Loucy (cell line): ENCODE measurements at regions not wholly inside any gene's neighbourhood (a gene's known extent, or its start where the extent isn't known, plus 50 kb on each side); places are given as distances from the start of the nearest gene placed in this dataset.

Experiments used
- CTCF ChIP-seq: fragments of 200-600 bp; sonication (generic); conservative IDR thresholded peaks from 2 replicates; pipeline ENCODE4 v1.5.1; 2014; ENCODE audit warnings: mild to moderate bottlenecking, antibody characterized with exemption, low read length
- EZH2phosphoT487 ChIP-seq: fragments of 200-600 bp; IDR thresholded peaks from 2 replicates; pipeline ENCODE4 v1.6.1; 2018; ENCODE audit warnings: antibody characterized with exemption, mild to moderate bottlenecking, moderate library complexity, borderline replicate concordance

GRCh38 chr12:125467363-125467762 is 402.1 kb downstream of the AACS start:
- TF ChIP-seq CTCF (no peak), EZH2phosphoT487 (no peak)
